ENCODE measurements at regions not wholly inside any gene's neighbourhood (a gene's known extent, or its start where the extent isn't known, plus 50 kb on each side); places are given as distances from the start of the nearest gene placed in this dataset.

GRCh38 chr5:164358531-164359259 is 853.3 kb downstream of the MAT2B start:
- DNase-seq = no peak

DNA sequence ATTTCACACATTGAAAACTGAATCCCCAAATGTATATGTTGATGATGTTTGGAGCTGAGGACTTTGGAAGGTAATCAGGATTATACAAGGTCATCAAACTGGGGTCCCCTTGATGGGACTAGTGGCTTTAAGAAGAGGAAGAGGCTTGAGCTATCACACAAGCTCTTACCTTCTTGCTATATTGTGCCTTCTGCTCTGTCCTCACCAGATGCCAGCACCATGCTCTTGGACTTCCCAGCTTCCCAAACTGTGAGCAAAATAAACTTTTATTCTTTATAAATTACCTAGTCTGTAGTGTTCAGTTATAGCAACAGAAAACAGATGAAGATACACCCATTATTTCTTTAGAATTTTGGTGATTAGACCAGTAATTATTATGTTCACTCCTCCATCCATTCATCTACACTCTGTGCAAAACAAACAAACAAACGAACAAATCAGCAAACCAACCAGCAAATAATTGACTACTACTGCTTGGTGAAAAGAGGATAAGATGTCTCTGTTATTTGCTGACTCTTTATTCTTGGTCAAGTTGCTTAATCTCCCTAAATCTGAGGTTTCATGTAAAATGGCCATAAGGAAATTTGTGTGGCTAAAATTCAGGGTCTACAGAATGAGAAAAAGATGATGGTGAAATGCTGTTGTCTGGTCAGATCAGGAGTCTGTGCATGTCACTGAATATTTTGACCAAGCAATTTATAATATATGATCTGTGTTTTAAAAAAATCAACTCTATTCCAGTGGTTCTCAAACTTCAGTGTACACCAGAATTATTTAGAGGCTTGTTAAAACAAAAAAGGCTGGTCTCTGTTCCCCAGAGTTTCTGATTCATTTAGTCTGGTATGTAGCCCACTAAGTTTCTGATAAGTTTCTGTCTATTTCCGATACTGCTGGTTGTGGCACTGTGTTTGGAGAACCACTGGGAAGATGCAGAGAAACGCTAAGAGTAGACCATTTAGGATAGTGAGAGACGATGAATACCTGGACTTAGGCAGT is 854.1 kb downstream of the MAT2B start:
- no peak for DNase-seq

DNA sequence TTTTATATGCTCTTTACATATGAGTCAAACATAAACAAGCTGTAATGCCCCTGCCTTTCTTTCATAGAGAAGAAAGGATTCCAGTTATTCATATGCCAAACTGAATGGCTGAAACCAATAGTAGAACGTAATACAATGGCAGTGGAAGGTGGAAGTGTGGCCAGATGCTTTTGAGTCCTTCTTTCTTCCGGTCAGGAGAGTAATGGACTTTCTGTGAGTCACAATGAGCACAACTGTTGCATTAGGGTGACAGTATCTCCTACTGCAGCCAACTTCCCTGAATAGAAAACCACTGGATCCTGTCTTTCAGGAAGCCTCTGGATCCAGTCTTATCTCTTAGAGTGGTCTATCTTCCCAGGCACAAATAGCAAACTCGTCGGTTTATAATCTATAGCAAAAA is 855.2 kb downstream of the MAT2B start:
- DNase-seq = no peak

DNA sequence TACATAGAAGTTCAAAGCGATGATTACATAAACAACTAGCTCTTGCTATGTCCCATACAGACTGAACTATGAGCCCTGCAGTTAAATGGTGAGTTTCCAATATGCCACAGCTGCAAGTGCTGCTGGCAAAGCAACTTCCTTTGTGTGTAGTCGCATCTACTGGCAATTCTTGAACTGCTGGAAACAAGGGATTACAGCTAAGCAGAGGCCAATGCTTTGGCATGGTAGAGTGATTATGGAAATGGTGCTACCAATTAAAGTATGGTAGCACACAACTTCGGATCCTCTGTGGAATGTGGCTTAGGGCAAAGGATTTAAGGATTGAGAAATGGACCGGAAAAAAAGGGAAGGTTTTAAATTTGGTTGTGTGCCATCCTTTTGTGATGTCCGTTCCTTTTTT is 856.6 kb downstream of the MAT2B start:
- no peak for DNase-seq

DNA sequence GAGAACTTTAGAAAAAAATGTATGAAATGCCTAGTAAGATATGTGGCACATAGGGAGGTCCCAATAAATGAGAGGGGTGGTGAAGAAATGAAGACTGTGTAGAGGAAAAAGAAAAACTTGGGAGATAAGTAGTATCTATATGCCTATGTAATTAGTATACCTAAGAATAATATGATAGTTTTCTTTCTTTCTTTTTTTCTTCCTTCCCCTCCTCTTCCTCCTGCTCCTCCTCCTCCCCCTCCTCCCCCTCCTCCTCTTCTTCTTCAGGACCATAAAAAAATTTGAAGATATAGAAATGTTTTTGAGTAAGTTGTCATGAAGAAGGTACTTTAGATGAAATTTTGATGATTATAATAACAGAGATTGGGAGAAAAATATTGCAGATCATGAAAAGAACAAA is 857.4 kb downstream of the MAT2B start:
- DNase-seq = no peak

DNA sequence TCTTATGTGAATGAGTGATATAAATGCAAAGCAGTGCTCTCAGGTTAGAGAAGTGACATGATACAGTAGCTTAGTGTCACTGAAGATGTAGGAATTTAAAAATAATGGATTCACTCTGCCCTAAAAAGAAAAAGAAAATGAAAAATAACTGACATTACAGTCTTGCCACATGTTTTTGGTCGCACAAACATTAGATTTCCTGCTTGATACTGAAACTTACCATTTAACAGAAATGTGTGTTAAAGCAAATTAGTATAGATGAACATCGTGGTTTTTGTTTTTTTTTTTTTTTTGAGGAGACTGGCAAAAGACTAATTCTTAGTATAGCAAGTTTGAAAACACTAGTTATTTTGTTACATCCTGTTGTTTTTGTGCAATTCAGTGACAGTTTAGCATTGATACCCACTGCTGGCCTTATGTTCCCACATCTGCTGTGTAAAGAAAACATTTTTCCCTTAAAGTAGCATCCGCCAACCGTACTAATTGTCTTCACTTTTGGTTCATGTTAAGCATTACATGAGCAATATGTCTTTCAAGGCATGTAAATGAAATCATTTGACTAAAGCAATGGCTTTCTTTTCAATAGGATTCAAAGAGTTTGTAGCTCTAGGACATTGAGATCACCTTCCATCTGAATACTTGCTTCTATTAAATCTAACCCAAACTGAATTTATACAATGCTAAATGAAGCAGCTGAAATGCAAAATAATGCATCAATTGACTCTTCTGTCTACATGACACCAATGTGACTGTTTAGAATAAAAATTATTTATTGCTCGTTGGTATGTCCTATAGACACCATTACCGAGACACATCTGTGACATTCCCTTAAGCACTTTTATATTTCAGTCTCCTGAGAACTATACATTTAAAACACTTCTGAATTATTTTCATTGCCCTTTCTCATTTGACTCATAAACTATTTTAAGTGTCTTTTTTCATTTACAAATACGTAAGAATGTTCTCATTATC is 859.1 kb downstream of the MAT2B start:
- DNase-seq = no peak

- DNase-seq = no peak
These were observed 865.4 kb downstream of the MAT2B start for GRCh38 chr5:164370841-164371240.

GRCh38 chr5:164372892-164373291 is 867.5 kb downstream of the MAT2B start:
- no peak for DNase-seq

- DNase-seq = no peak
These were observed 868.5 kb downstream of the MAT2B start for GRCh38 chr5:164373876-164374275.

- DNase-seq = no peak
These were observed 869.6 kb downstream of the MAT2B start for GRCh38 chr5:164375051-164375450.

DNA sequence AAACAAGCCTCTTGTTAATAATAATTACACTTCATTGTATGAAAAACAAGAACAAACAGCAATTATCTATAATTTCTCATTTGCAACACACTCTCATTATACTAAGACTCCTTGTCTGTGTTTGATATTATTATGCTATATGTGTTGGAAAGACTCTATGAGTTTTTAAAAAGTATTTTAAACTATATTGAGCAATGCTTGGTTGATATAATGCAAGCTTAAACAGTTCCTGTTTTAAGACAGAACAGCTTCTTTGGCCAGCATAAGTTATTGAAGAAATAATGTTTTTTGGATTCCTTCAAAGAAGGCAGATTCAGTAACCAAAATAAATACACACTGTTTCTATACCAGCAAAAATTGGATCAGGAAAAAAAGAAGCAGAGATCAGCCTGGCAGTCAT is 871.4 kb downstream of the MAT2B start:
- no peak for DNase-seq

GRCh38 chr5:164377746-164378145 is 872.3 kb downstream of the MAT2B start:
- no peak for DNase-seq

DNA sequence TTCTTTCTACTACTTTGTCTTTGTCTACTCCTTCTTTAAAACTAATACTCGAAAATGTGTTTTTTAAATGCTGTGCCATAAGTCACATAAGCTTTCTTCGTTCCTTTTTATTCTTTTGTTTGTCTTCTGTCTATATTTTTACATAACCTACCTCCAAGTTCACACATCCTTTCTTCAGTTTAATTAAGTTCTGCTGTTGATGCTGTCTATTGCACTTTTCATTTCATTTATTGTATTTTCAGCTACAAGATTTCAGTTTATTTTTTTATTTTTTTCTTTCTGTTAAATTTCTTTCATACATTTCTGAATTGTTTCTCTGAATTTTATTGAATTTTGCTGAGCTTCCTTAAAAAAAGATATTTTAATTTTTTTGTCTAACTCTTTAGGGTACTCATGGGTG is 878.2 kb downstream of the MAT2B start:
- no peak for DNase-seq

GRCh38 chr5:164392531-164392930 is 887.1 kb downstream of the MAT2B start:
- no peak for DNase-seq

DNA sequence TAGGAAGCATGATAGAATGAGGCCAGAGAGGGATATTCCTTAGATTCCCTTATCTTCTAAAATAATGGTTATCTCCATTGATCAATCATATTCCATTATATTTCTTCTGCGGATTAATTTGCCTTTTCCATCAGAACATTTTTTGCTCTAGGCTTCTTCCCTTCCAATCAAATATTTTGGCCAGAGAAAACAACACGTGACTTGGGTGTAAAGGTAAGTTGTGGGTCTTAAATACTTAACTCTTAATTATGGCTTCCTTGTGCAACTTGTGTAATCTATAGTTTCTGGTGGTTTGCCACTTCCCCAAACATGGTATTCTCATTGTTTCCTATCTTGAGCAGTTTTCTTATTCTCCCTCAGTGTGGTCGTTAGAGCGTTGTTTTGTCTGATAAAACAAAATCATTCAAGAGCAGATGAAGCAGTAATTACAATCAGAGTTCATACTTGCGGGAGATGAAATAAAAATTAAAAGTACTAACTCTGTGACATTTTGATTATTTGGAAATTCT is 889.3 kb downstream of the MAT2B start:
- no peak for DNase-seq

- DNase-seq = no peak
These were observed 907.1 kb downstream of the MAT2B start for GRCh38 chr5:164412531-164412930.

DNA sequence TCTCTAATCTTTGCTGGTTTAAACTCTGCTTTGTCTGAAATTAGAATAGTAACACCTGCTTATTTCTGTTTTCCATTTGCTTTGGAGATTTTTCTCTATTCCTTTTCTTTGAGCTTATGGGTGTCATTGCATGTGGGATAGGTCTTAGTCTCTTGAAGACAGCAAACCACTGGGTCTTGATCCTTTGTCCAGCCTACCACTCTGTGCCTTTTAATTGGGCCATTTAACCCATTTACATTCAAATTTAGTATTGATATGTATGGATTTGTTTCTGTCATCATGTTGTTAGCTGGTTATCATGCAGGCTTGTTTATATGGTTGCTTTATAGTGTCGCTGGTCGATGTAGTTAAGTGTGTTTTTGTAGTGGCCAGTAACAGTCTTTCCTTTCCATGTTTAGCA is 914.7 kb downstream of the MAT2B start:
- DNase-seq = no peak

DNA sequence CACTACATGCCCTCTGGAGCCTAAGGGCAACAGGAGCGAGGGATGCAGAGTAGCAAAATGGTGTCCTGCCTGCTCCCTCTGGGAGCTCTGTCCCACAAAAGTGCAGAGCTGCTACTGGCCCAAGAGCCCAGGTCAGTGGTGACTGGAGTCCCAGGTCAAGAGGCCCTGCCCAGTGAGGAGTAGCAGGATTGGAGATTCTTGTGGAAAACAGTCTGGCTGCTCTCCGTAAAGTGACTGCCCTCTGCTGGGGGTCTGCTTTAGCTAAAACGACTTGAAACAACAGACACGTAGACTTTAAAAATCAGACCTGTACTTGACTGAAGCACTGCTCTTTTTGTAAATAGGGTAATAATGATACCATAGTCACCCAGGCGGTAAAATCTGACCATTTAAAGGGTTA is 917.0 kb downstream of the MAT2B start:
- peak; percentile 77 for DNase-seq

GRCh38 chr5:164431634-164432304 is 926.4 kb downstream of the MAT2B start:
- DNase-seq = no peak

DNA sequence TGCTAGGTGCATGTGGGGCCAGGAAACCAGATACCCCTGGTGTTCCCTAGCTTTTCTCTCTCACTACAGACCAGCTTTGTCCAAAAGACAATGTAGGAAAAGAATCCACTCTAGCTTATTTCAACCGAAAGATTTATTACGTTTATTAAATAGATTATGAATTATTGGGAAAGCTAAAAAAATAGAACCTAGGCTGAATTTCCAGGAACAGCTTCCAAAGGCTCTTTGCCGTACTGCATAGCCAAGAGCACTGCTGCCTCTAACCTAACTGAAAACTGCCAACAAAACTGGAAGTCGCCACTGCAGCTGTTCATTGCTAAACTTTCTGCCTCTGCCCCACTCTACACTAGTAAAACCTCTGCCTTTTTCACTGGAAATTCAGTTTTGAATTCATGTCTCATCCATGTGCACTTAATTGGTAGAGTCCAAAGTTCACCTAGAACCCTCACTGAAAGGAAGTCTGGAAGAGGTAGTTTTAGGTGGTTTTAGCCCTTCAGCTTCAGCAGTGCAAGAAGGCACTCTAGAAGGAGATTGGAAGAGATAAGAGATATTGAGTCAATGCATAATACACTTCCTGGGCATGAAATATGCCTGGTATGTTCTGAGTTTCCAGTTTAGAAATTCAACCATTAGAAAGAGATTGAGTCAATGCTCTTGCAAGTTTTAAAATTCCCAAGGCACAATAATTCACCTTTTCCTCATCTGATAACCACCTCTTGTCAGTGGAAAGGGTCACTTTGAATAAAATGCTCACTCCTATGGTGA is 927.9 kb downstream of the MAT2B start:
- no peak for DNase-seq

DNA sequence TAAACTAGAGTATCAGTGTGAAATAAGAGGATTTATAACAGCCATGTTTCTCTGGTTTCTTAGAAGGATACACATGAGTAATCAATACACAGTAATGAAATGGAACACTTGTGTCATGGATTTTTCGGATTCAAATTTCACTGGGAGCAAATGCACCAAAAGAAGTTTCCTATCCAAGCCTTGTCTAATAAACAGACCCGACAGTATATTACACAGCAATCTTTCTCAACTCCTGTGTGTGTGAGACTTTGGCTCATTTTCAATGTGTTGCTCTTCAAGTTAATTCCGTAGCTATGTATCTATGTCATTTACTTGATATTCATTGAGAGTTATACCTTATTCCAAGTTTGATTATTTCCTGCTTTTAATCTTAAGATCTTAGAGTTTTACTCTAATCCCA is 930.2 kb downstream of the MAT2B start:
- no peak for DNase-seq

Measured in islet precursor cell (in vitro differentiated cells).